NCI-H82 (cell line): ENCODE measurements at regions not wholly inside any gene's neighbourhood (a gene's known extent, or its start where the extent isn't known, plus 50 kb on each side); places are given as distances from the start of the nearest gene placed in this dataset.

Experiments used
- DNase-seq: peaks from one replicate; lab custom pipeline; 2025; lab: John Stamatoyannopoulos, UW

DNA sequence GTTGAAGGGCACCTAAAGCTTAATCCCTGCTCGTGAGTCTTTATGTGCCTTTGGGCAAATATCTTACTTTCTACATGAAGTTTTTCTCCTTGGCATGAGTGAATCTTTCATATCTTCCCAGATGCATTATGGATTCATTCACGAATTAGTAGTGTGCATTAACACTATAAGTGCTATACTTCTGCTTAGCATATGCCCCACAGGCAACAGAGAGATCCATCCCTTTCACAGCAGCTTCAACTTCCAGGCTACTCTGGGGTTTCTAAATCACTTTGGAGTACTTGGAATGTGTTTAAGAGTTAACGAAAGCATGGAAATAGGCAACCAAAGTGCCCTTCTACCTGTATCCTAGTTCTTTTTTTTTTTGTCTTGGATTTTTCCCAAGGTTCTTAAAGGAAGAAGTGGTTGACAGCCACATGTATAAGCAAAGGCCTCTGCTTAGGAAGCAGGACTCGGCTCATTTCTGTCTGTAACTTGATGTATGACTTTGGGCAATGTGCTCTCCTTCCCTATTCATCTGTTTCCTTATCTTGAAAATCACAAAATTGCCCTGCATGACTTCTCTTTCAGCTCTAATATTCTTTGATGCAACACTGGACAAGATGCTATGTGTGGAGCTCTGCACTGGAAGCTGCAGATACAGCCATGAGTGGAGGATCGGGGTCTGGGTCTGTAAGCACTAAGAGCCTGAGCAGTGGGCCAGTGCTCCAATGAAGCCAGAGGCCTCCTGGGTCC, 54.5 kb upstream of the ME3 start:
- no peak for DNase-seq

DNA sequence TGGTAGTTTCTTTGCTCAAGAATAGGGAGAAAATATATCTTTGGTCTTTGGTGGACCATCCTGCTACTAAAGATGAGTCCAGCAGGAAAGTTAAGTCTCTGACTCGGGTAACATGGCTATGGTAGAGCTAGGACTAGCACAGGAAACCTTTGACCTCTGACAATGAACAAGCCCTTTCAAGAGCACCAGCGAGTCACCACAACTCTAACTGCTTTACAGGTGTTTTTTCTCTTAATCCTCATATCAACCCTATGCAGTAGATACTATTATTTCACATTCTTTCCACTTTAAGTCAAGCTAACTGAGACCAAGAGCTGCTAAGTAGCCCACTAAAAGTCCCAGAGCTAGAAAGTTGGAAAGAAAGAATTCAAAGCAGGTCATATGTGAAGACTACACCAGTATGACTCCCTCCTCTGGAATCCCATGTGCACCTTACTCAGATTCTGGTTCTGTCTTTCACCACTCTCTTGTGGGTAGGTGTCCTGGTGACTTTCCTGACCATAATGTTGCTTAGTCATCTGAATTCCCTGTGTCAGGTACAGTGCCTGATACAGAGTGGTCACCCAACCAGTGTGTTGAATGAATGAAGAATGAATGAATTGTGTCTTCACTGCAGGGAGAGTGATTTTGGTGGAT, 53.8 kb upstream of the ME3 start:
- no peak for DNase-seq

DNA sequence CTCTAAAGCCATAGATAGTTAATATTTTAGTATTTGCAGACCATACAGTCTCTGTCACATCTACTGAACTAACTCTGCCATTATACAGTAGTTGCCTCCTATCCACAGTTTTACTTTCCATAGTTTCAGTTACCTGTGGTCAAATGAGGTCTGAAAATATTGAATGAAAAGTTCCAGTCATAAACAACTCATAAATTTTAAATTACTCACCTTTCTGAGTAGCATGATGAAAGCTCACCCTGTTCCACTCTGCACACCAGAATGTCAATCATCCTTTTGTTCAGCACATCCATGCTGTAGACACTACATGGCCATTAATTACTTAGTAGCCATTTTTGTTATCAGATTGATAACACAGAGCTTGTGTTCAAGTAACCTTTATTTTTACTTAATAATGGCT, 51.7 kb upstream of the ME3 start:
- DNase-seq, result no peak

DNA sequence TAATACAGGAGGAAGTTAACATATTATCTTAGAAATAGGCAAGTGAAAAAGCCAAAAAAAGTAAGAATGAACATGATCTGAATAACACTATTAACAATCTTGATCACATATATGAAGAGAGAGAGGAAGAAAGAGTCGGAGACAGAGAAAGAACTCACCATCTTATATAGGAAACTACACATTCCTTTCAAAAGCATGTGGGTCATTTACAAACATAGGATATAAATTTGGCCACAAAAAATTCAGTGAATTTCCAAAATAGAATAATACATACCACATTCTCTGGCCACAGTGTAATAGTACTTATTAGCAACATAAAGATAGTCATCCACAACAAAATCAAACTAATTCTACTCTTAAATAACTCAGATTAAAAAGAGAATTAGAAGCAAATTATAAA, 50.9 kb upstream of the ME3 start:
- no peak for DNase-seq

DNA sequence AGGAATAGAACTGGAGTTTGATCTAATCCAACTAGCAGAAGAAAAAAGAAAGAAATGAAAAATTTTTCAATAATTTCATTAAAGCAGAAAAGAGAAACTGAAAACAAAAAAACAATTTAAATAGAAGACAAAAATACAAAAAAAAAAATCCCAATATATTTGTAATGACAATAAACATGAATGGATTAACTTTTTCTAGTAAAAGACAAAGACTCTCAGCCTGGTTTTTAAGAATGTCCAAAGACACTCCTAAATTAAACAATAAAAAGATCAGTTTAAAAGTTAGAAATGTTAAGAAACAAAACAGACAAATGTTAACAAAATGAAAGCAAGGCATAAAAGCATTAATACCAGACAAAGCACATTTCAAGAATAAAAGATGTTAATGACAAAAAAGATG, 50.3 kb upstream of the ME3 start:
- DNase-seq, result no peak
